Liver (tissue), 3 donors: ENCODE measurements at regions not wholly inside any gene's neighbourhood (a gene's known extent, or its start where the extent isn't known, plus 50 kb on each side); places are given as distances from the start of the nearest gene placed in this dataset.

Experiments used
- CTCF ChIP-seq: fragments of 150-350 bp; IDR thresholded peaks from 2 replicates; pipeline ENCODE4 v1.5.1; 2017; ENCODE audit warnings: improper control_type of control experiment, low read depth, low read length; ENCODE audit not compliant: missing input control
- EGR1 ChIP-seq, 2 donors: IDR thresholded peaks; 2 replicates each; pipeline ENCODE4 v1.6.1; 2016 to 2018; ENCODE audit warnings: antibody characterized with exemption in 2 of 2, low read depth in 2 of 2
- FOXA1 ChIP-seq: IDR thresholded peaks from 2 replicates; pipeline ENCODE4 v1.6.1; 2016; ENCODE audit warnings: antibody characterized with exemption
- GABPA ChIP-seq, 2 donors: IDR thresholded peaks in 1 of 2; conservative IDR thresholded peaks in 1 of 2; 2 replicates each; pipeline ENCODE4 v1.6.1; 2016; ENCODE audit warnings: antibody characterized with exemption in 2 of 2, mild to moderate bottlenecking in 1 of 2, moderate library complexity in 1 of 2
- HNF4G ChIP-seq: IDR thresholded peaks from 2 replicates; pipeline ENCODE4 v1.6.1; 2016; ENCODE audit warnings: antibody characterized with exemption
- JUND ChIP-seq, 2 donors: IDR thresholded peaks; 2 replicates each; pipeline ENCODE4 v1.6.1; 2016; ENCODE audit warnings: antibody characterized with exemption in 2 of 2
- MAX ChIP-seq: IDR thresholded peaks from 2 replicates; pipeline ENCODE4 v1.6.1; 2016; ENCODE audit warnings: antibody characterized with exemption
- NR2F2 ChIP-seq: IDR thresholded peaks from 2 replicates; pipeline ENCODE4 v1.6.1; 2016; ENCODE audit warnings: antibody characterized with exemption
- SP1 ChIP-seq: IDR thresholded peaks from 2 replicates; pipeline ENCODE4 v1.6.1; 2018; ENCODE audit warnings: antibody characterized with exemption, mild to moderate bottlenecking
- YY1 ChIP-seq: IDR thresholded peaks from 2 replicates; pipeline ENCODE4 v1.6.1; 2016; ENCODE audit warnings: antibody characterized with exemption, mild to moderate bottlenecking
- donor health status: healthy.
- donor health status: healthy.

GRCh38 chr5:36370073-36370472 lies 68.4 kb upstream of the RANBP3L start:
- TF ChIP-seq CTCF: no peak
- no peak for TF ChIP-seq HNF4G
- no peak for TF ChIP-seq MAX
- TF ChIP-seq YY1: no peak
- TF ChIP-seq SP1: no peak
- no peak for TF ChIP-seq FOXA1
- TF ChIP-seq GABPA (IDR thresholded peaks at IDR 0.05 in 1 of 2, conservative IDR thresholded peaks at IDR 0.05 in 1 of 2): no peak
- TF ChIP-seq NR2F2: no peak
- TF ChIP-seq EGR1 (IDR thresholded peaks at IDR 0.05; ENCODE audit: low read depth in 2 of 2): no peak
- TF ChIP-seq JUND (IDR thresholded peaks at IDR 0.05): no peak
